ENCODE measurements at regions not wholly inside any gene's neighbourhood (a gene's known extent, or its start where the extent isn't known, plus 50 kb on each side); places are given as distances from the start of the nearest gene placed in this dataset.

- Histone ChIP-seq H3K27me3 (ENCODE audit: control insufficient read depth, insufficient read depth, low read length) (no peaks in the 10 kb centered on the region), H3K4me3 (ENCODE audit: insufficient read depth, low read depth, low read length) (no peak overlapping the region), H3K36me3 (replicated peaks; ENCODE audit: control insufficient read depth, insufficient read depth, low read length) (no peaks in the 10 kb centered on the region)
- no peak for DNase-seq
Measured at GRCh38 chr15:38058596-38059075, 124.2 kb downstream of the TMCO5A start.

DNA sequence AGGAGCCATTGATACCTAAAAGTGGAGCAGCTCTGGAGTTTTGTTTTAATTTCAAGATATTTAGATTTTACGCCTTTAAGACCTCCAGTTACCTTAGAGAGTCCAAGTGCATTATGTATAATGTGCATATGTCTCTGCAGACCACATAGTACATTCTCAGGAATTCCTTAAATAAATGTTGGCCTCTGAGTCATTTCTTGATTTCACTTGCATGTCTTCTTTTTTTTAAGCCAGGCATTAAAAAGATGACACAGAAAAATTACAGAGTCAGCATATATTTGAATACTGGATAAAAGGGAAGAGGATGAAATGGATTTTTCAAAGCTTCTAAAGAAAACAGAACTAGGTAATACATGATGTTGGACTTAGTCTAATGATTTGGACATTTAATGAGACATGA lies 125.2 kb downstream of the TMCO5A start:
- no peak for DNase-seq
- Histone ChIP-seq H3K4me3 (ENCODE audit: insufficient read depth, low read depth, low read length) (no peak overlapping the region), H3K36me3 (replicated peaks; ENCODE audit: control insufficient read depth, insufficient read depth, low read length) (no peaks in the 10 kb centered on the region), H3K27me3 (ENCODE audit: control insufficient read depth, insufficient read depth, low read length) (no peaks in the 10 kb centered on the region)

GRCh38 chr15:38061856-38062649 lies 127.6 kb downstream of the TMCO5A start:
- Histone ChIP-seq H3K36me3 (replicated peaks; ENCODE audit: control insufficient read depth, insufficient read depth, low read length) (no peaks in the 10 kb centered on the region), H3K4me3 (ENCODE audit: insufficient read depth, low read depth, low read length) (no peak overlapping the region), H3K27me3 (ENCODE audit: control insufficient read depth, insufficient read depth, low read length) (no peaks in the 10 kb centered on the region)
- DNase-seq = no peak

DNA sequence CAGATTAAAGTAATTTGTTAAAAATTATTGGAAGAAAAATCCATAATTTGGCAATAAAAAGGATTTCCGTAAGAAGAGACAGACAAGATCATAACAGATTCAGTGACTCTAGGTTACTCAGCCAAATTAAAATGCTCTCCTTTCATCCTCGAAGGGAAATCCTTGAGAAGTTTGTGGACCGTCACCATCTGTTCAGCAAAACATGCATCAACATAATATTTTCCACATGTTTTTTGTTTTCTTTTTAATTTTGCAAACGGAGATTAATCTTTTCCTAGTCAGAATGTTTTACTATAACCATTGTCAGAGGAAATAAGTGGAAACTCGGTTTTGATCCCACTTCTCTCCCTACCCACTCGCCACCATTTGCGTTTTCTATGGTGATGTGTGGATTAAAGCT lies 128.3 kb downstream of the TMCO5A start:
- H3K4me3 ChIP-seq (ENCODE audit: insufficient read depth, low read depth, low read length) = no peak overlapping the region
- DNase-seq = no peak
- no peaks in the 10 kb centered on the region for H3K36me3 ChIP-seq (replicated peaks; ENCODE audit: control insufficient read depth, insufficient read depth, low read length)
- H3K27me3 ChIP-seq (ENCODE audit: control insufficient read depth, insufficient read depth, low read length) = no peaks in the 10 kb centered on the region

GRCh38 chr15:38065721-38066345 lies 131.4 kb downstream of the TMCO5A start:
- Histone ChIP-seq H3K27me3 (ENCODE audit: control insufficient read depth, insufficient read depth, low read length) (peaks cover 6% of the 10 kb centered on the region), H3K4me3 (ENCODE audit: insufficient read depth, low read depth, low read length) (no peak overlapping the region), H3K36me3 (replicated peaks; ENCODE audit: control insufficient read depth, insufficient read depth, low read length) (no peaks in the 10 kb centered on the region)
- DNase-seq = no peak

DNA sequence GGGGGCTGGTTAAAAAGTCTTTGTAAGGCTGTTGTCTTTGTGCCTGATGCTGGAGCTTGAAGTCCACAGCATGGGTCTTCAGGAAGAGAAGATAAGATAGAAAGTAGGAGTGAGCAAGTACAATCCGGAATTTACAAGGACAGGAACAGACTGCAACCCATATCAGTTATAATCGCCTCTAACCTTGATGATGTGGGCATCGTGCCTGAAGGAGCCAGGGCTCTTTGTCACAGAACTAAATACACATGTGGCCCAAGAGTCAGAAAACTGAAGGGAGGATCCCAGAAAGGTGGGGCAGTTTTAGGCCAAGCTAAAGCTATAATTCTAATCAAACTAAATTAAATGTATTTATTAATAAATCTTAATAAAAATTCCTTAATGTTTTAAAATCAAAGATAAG lies 132.2 kb downstream of the TMCO5A start:
- Histone ChIP-seq H3K27me3 (ENCODE audit: control insufficient read depth, insufficient read depth, low read length) (peaks cover 13% of the 10 kb centered on the region), H3K36me3 (replicated peaks; ENCODE audit: control insufficient read depth, insufficient read depth, low read length) (no peaks in the 10 kb centered on the region), H3K4me3 (ENCODE audit: insufficient read depth, low read depth, low read length) (no peak overlapping the region)
- no peak for DNase-seq

DNA sequence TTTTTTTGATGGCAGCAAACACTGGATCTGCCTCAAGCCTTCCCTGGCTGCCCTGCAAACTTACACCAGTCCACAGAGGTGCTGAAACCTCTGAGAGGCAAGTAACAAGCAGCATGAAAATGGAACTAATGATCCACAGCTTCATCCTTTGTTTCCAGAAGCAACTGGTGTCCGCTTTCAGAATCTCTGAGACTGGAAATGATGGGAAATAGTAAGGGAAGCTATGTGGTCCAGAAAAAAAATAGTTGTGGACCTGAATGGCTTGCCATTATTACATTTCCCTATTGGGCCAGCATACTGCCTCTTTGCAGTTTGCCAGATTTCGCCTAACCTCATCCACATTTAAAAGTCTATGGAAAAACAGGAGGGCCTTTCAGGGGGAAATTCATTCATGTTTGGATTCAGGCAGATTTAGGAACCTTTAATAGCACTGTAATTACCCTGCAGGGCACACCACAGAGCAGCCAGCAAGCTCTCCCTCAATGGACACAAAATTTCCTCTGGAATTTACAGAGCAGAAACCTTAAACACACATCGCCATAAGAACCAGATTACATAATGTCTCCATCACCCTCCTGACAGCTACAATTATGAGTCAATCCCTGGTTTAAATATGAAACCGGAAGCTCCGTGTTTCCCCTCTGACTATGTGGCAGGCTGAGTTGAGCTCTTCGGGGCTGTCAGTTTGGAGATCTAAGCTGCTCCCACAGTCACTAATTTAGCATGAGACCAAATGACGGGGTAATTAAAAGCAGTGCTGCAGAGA lies 134.4 kb downstream of the TMCO5A start:
- DNase-seq = no peak
- peaks cover 20% of the 10 kb centered on the region for H3K27me3 ChIP-seq (ENCODE audit: control insufficient read depth, insufficient read depth, low read length)
- H3K36me3 ChIP-seq (replicated peaks; ENCODE audit: control insufficient read depth, insufficient read depth, low read length) = no peaks in the 10 kb centered on the region
- H3K4me3 ChIP-seq (ENCODE audit: insufficient read depth, low read depth, low read length) = no peak overlapping the region

DNA sequence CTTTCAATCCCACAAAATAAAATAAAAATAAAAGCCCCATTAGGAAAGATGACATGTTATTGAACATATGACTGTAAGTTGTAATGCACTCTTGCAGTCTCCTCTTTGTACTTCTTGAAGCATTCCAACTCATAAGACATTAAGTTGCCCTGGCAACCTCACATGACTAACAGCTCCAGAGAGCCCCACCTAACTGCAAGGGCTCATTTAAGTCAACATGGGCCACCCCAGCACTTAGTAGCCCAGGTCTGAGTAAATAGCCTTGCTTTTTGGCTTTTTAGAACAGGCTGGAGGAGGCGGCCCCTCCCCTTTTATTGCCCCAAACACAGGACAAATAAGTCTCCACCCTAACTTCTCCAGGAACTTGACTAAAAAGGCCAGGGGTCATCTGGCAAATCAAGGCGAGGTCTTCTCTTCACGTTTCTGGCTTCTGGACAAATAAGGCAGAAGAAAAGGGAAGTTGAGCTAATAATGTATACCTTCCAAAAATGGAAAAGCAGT lies 135.1 kb downstream of the TMCO5A start:
- Histone ChIP-seq H3K27me3 (ENCODE audit: control insufficient read depth, insufficient read depth, low read length) (peaks cover 27% of the 10 kb centered on the region), H3K36me3 (replicated peaks; ENCODE audit: control insufficient read depth, insufficient read depth, low read length) (no peaks in the 10 kb centered on the region), H3K4me3 (ENCODE audit: insufficient read depth, low read depth, low read length) (no peak overlapping the region)
- DNase-seq = no peak

- no peak overlapping the region for H3K4me3 ChIP-seq (ENCODE audit: insufficient read depth, low read depth, low read length)
- peaks cover 33% of the 10 kb centered on the region for H3K27me3 ChIP-seq (ENCODE audit: control insufficient read depth, insufficient read depth, low read length)
- DNase-seq = no peak
- no peaks in the 10 kb centered on the region for H3K36me3 ChIP-seq (replicated peaks; ENCODE audit: control insufficient read depth, insufficient read depth, low read length)
Measured at GRCh38 chr15:38070778-38071177, 136.3 kb downstream of the TMCO5A start.

GRCh38 chr15:38071211-38071972 lies 137.0 kb downstream of the TMCO5A start:
- Histone ChIP-seq H3K36me3 (replicated peaks; ENCODE audit: control insufficient read depth, insufficient read depth, low read length) (no peaks in the 10 kb centered on the region), H3K27me3 (ENCODE audit: control insufficient read depth, insufficient read depth, low read length) (peaks cover 33% of the 10 kb centered on the region), H3K4me3 (ENCODE audit: insufficient read depth, low read depth, low read length) (no peak overlapping the region)
- DNase-seq = no peak

DNA sequence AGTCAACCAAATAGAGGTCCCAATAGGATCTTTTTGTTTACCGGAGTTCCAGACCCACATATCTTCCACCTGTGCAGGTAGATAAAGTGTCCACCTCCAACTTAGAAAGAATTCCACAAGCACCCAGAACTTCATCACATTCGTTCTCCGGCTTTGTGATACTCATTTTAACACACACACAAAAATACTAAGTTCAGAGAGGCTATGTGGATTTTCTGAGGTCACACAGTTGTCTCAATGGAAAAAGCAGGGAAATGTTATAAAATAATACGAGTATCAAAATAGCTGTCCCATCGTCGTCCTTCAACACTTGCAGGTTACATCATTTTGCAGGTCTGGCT lies 137.5 kb downstream of the TMCO5A start:
- H3K27me3 ChIP-seq (ENCODE audit: control insufficient read depth, insufficient read depth, low read length) = peaks cover 33% of the 10 kb centered on the region
- no peak for DNase-seq
- H3K4me3 ChIP-seq (ENCODE audit: insufficient read depth, low read depth, low read length) = peak overlapping the region; percentile 46; the same call in 1 of the 2 replicates
- no peaks in the 10 kb centered on the region for H3K36me3 ChIP-seq (replicated peaks; ENCODE audit: control insufficient read depth, insufficient read depth, low read length)

DNA sequence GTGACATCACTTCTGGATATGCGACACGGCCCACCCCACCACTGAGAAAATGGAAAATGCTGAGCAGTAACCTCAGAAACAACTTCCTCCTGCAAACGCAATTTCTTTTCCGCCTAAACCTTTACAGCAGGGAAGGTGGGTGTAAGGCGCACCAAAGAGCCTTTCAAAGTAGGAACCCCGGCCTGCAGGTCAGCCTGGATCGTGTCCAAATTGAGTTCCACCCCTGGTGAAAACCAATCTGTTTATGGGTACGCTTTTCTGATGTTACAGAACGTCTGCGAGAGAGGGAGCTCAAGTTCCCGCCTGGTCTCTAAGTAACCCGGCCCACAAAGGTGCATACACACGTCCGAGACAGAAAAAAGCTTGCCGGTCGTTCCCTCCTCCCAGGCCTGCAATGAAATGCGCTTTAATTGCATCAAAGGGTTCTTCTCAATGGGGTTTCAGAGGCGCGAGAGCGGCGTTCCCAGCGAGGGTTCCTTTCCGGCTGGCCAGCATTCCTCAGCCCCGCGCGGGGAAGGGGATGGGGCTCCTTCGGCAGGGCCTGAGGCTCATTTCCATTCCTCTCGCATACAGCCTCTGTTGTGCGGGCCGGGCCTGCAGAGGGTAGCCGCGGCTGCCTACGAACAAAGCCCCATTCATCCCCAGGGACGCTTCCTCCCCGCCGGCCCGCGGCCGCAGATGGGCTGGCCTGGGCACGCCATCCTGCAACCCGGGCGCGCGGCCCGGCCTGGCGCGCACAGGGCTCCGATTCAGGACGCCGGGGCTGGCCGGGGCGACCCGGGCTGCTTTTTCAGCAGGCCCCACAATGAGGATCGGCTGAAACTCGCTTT lies 138.1 kb downstream of the TMCO5A start:
- peak overlapping the region; percentile 46 for H3K4me3 ChIP-seq (ENCODE audit: insufficient read depth, low read depth, low read length)
- H3K36me3 ChIP-seq (replicated peaks; ENCODE audit: control insufficient read depth, insufficient read depth, low read length) = no peaks in the 10 kb centered on the region
- H3K27me3 ChIP-seq (ENCODE audit: control insufficient read depth, insufficient read depth, low read length) = peaks cover 33% of the 10 kb centered on the region
- peak; percentile 86 for DNase-seq

- Histone ChIP-seq H3K27me3 (ENCODE audit: control insufficient read depth, insufficient read depth, low read length) (peaks cover 33% of the 10 kb centered on the region), H3K4me3 (ENCODE audit: insufficient read depth, low read depth, low read length) (peak overlapping the region; percentile 46), H3K36me3 (replicated peaks; ENCODE audit: control insufficient read depth, insufficient read depth, low read length) (no peaks in the 10 kb centered on the region)
- DNase-seq = no peak
Measured at GRCh38 chr15:38073178-38073946, 138.9 kb downstream of the TMCO5A start.

Measured in H7 (cell line).